ENCODE measurements at regions not wholly inside any gene's neighbourhood (a gene's known extent, or its start where the extent isn't known, plus 50 kb on each side); places are given as distances from the start of the nearest gene placed in this dataset.

- no peak for DNase-seq
- no peaks in the 10 kb centered on the region for H3K27me3 ChIP-seq (ENCODE audit: low read depth)
- H3K36me3 ChIP-seq = no peaks in the 10 kb centered on the region
- intact Hi-C loops (cut with micrococcal nuclease) = no loop called here
- H3K9me3 ChIP-seq (replicated peaks) = no peaks in the 10 kb centered on the region
- peak overlapping the region; percentile 72 for H3K27ac ChIP-seq (replicated peaks)
- TF ChIP-seq CTCF (IDR thresholded peaks at IDR 0.05; ENCODE audit: borderline replicate concordance) = no peak
- no peaks in the 10 kb centered on the region for H3K4me1 ChIP-seq
- H3K4me3 ChIP-seq = no peak overlapping the region
Observed at GRCh38 chr21:27154451-27155129, 187.7 kb upstream of the ADAMTS5 start.

DNA sequence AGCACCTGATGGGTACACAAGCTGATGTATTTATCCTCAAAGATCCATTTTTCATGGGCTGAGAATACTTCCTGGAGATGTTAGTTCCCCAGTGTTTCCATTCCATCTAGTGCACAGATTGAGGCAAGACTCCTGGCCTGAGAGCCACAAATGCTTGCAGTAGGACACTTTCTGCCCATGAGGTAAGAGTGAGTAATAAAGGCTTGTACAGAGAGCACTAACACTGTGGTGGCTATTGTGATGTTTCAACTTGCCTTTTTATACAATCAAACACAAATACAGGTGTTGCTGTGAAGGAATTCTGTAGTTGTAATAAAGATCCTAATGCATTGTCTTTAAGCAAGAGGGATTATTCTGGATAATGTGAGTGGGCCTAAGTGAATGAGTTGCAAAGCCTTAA is 186.1 kb upstream of the ADAMTS5 start:
- no peak for DNase-seq
- Histone ChIP-seq H3K27ac (replicated peaks) (no peak overlapping the region), H3K36me3 (no peaks in the 10 kb centered on the region), H3K27me3 (ENCODE audit: low read depth) (no peaks in the 10 kb centered on the region), H3K4me1 (no peaks in the 10 kb centered on the region), H3K9me3 (replicated peaks) (no peaks in the 10 kb centered on the region), H3K4me3 (no peak overlapping the region)
- no peak for TF ChIP-seq CTCF (IDR thresholded peaks at IDR 0.05; ENCODE audit: borderline replicate concordance)
- intact Hi-C loops (cut with micrococcal nuclease) = no loop called here

GRCh38 chr21:27149034-27149433 is 182.1 kb upstream of the ADAMTS5 start:
- Histone ChIP-seq H3K27ac (replicated peaks) (no peak overlapping the region), H3K27me3 (ENCODE audit: low read depth) (no peaks in the 10 kb centered on the region), H3K36me3 (no peaks in the 10 kb centered on the region), H3K4me3 (no peak overlapping the region), H3K9me3 (replicated peaks) (no peaks in the 10 kb centered on the region), H3K4me1 (no peaks in the 10 kb centered on the region)
- intact Hi-C loops (cut with micrococcal nuclease) = no loop called here
- no peak for DNase-seq
- TF ChIP-seq CTCF (IDR thresholded peaks at IDR 0.05; ENCODE audit: borderline replicate concordance) = no peak

DNA sequence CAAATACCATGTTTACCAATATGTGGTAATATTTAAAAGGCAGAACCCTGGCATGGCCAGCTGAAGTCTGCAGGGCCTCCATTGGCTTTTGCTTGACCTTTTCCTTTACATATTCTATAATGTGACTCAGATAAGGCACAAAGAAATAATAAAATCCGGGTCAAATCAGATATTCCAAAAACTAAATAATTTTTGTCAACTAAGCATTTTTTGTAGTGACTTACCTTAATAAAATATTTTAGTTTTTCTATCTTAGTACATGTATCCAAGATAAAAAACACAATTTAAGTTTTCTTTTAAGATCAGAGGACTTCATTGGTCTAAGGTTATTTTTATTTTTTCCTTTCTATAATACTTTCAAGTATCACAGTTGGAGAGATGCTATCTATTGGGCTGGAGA is 179.4 kb upstream of the ADAMTS5 start:
- H3K4me3 ChIP-seq = no peak overlapping the region
- intact Hi-C loops (cut with micrococcal nuclease) = no loop called here
- H3K36me3 ChIP-seq = no peaks in the 10 kb centered on the region
- no peak for DNase-seq
- TF ChIP-seq CTCF (IDR thresholded peaks at IDR 0.05; ENCODE audit: borderline replicate concordance) = no peak
- no peaks in the 10 kb centered on the region for H3K4me1 ChIP-seq
- H3K27ac ChIP-seq (replicated peaks) = no peak overlapping the region
- no peaks in the 10 kb centered on the region for H3K9me3 ChIP-seq (replicated peaks)
- no peaks in the 10 kb centered on the region for H3K27me3 ChIP-seq (ENCODE audit: low read depth)

DNA sequence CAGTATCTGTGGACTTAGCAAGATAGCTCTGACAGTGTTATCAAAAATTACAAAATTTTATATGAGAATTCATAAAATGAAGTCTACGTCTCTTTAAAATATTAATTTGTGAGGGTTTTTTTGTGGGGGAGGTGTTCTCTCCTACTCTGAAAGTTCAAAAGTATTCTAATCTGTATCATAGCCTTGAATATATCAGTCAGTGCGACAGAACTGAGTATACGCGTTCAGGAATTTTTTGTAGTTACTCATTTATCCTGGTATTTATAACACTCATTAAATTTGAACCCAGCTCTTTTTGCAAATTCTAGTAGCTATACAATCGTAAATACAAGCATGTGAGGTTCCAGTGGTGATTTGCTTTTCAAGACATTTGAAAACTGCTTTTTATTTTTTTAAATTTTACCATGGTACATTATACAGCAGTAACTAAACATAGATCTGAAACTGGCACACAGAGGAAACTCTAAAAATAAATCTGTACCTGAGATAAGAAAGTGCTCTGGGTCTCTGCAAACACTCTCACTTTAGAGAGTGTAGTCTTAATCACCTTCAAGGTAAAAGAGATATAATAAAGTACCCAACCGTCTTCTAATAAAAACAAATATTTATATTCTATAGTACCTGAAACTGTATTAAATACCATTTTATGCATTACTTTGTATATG is 178.4 kb upstream of the ADAMTS5 start:
- no peaks in the 10 kb centered on the region for H3K9me3 ChIP-seq (replicated peaks)
- peak overlapping the region; percentile 19 for H3K4me3 ChIP-seq
- intact Hi-C loops (cut with micrococcal nuclease) = no loop called here
- no peaks in the 10 kb centered on the region for H3K27me3 ChIP-seq (ENCODE audit: low read depth)
- no peaks in the 10 kb centered on the region for H3K4me1 ChIP-seq
- H3K27ac ChIP-seq (replicated peaks) = peak overlapping the region; percentile 18
- DNase-seq = no peak
- TF ChIP-seq CTCF (IDR thresholded peaks at IDR 0.05; ENCODE audit: borderline replicate concordance) = no peak
- no peaks in the 10 kb centered on the region for H3K36me3 ChIP-seq

Data from left ventricle myocardium inferior (tissue), 1 donor.